Liver (tissue), 8 donors: ENCODE measurements at regions not wholly inside any gene's neighbourhood (a gene's known extent, or its start where the extent isn't known, plus 50 kb on each side); places are given as distances from the start of the nearest gene placed in this dataset.
A peak's percentile ranks its signal among the peaks of the same experiment; 100 is the strongest.

ENCODE experiments used
- DNase-seq: peaks from one replicate; pipeline ENCODE4 v3.0.0-alpha.2; 2017; ENCODE audit warnings: low spot score
- H3K27ac ChIP-seq, 2 donors: one replicate each; pipeline ENCODE4 v1.7.0; 2013; ENCODE audit warnings: inconsistent platforms in 2 of 2, low read length in 2 of 2, control low read depth in 1 of 2, low read depth in 1 of 2, mild to moderate bottlenecking in 1 of 2
- H3K27me3 ChIP-seq, 4 donors: one replicate each; pipeline versions ENCODE4 v1.6.1 to v1.7.0; 2013; ENCODE audit warnings: low read length in 3 of 4, inconsistent platforms in 1 of 4, mild to moderate bottlenecking in 1 of 4, moderate library complexity in 1 of 4; ENCODE audit not compliant: control insufficient read depth in 4 of 4, insufficient read depth in 4 of 4
- H3K36me3 ChIP-seq, 4 donors: one replicate each; pipeline versions ENCODE4 v1.6.1 to v1.7.0; 2013; ENCODE audit warnings: low read length in 3 of 4, mild to moderate bottlenecking in 3 of 4, low read depth in 1 of 4, moderate library complexity in 1 of 4; ENCODE audit not compliant: control insufficient read depth in 4 of 4, insufficient read depth in 3 of 4
- H3K4me1 ChIP-seq, 4 donors: one replicate each; pipeline versions ENCODE4 v1.6.1 to v1.7.0; 2013; ENCODE audit warnings: low read length in 3 of 4, mild to moderate bottlenecking in 3 of 4, moderate library complexity in 1 of 4; ENCODE audit not compliant: control insufficient read depth in 4 of 4, insufficient read depth in 4 of 4
- H3K4me3 ChIP-seq, 3 donors: one replicate each; pipeline versions ENCODE4 v1.6.1 to v1.7.0; 2013; ENCODE audit warnings: low read length in 3 of 3, control low read depth in 1 of 3, low read depth in 1 of 3, mild to moderate bottlenecking in 1 of 3
- H3K9ac ChIP-seq, 2 donors: one replicate each; pipeline ENCODE4 v1.7.0; 2013; ENCODE audit warnings: low read length in 2 of 2, mild to moderate bottlenecking in 2 of 2, moderate library complexity in 2 of 2, control low read depth in 1 of 2, low read depth in 1 of 2
- H3K9me3 ChIP-seq, 4 donors: one replicate each; pipeline versions ENCODE4 v1.6.1 to v1.7.0; 2013; ENCODE audit warnings: low read length in 3 of 4; ENCODE audit not compliant: control insufficient read depth in 4 of 4
- EGR1 ChIP-seq, 2 donors: IDR thresholded peaks; 2 replicates each; pipeline ENCODE4 v1.6.1; 2016 to 2018; ENCODE audit warnings: antibody characterized with exemption in 2 of 2, low read depth in 2 of 2
- FOXA1 ChIP-seq: IDR thresholded peaks from 2 replicates; pipeline ENCODE4 v1.6.1; 2016; ENCODE audit warnings: antibody characterized with exemption
- FOXA2 ChIP-seq: IDR thresholded peaks from 2 replicates; pipeline ENCODE4 v1.6.1; 2016; ENCODE audit warnings: antibody characterized with exemption
- GABPA ChIP-seq, 2 donors: IDR thresholded peaks in 1 of 2; conservative IDR thresholded peaks in 1 of 2; 2 replicates each; pipeline ENCODE4 v1.6.1; 2016; ENCODE audit warnings: antibody characterized with exemption in 2 of 2, mild to moderate bottlenecking in 1 of 2, moderate library complexity in 1 of 2
- HNF4A ChIP-seq, 2 donors: conservative IDR thresholded peaks; 2 replicates each; pipeline ENCODE4 v1.6.1; 2016; ENCODE audit warnings: antibody characterized with exemption in 2 of 2, mild to moderate bottlenecking in 2 of 2
- HNF4G ChIP-seq: IDR thresholded peaks from 2 replicates; pipeline ENCODE4 v1.6.1; 2016; ENCODE audit warnings: antibody characterized with exemption
- JUND ChIP-seq, 2 donors: IDR thresholded peaks; 2 replicates each; pipeline ENCODE4 v1.6.1; 2016; ENCODE audit warnings: antibody characterized with exemption in 2 of 2
- MAX ChIP-seq: IDR thresholded peaks from 2 replicates; pipeline ENCODE4 v1.6.1; 2016; ENCODE audit warnings: antibody characterized with exemption
- NR2F2 ChIP-seq: IDR thresholded peaks from 2 replicates; pipeline ENCODE4 v1.6.1; 2016; ENCODE audit warnings: antibody characterized with exemption
- RAD21 ChIP-seq, 2 donors: IDR thresholded peaks; 2 replicates each; pipeline ENCODE4 v1.6.1; 2016; ENCODE audit warnings: antibody characterized with exemption in 2 of 2, mild to moderate bottlenecking in 2 of 2
- RXRA ChIP-seq, 2 donors: IDR thresholded peaks; 2 replicates each; pipeline ENCODE4 v1.6.1; 2017 to 2018; ENCODE audit warnings: antibody characterized with exemption in 2 of 2, mild to moderate bottlenecking in 1 of 2
- SP1 ChIP-seq: IDR thresholded peaks from 2 replicates; pipeline ENCODE4 v1.6.1; 2018; ENCODE audit warnings: antibody characterized with exemption, mild to moderate bottlenecking
- TAF1 ChIP-seq: conservative IDR thresholded peaks from 2 replicates; pipeline ENCODE4 v1.6.1; 2016; ENCODE audit warnings: antibody characterized with exemption, mild to moderate bottlenecking
- YY1 ChIP-seq: IDR thresholded peaks from 2 replicates; pipeline ENCODE4 v1.6.1; 2016; ENCODE audit warnings: antibody characterized with exemption, mild to moderate bottlenecking
- ZBTB33 ChIP-seq: IDR thresholded peaks from 2 replicates; pipeline ENCODE4 v1.6.1; 2016; ENCODE audit warnings: antibody characterized with exemption
- WGBS: extraction: QIAGEN DNeasy Blood & Tissue Kit; methylation state at CpG from one replicate; pipeline ENCODE4 v1.1.7; 2013; 5-methylcytosine and 5-hydroxymethylcytosine counted together
- TF ChIP-seq, protein P1 (sequence below): fragments of 150-350 bp; IDR thresholded peaks from 2 replicates; pipeline ENCODE4 v1.5.1; 2017; ENCODE audit warnings: improper control_type of control experiment, low read depth, low read length; ENCODE audit not compliant: missing input control
- TF ChIP-seq, protein P2 (sequence below): IDR thresholded peaks from 2 replicates; pipeline ENCODE4 v1.6.1; 2016; ENCODE audit warnings: antibody characterized with exemption, mild to moderate bottlenecking
- TF ChIP-seq, protein P3 (sequence below): IDR thresholded peaks from 2 replicates; pipeline ENCODE4 v1.6.1; 2016; ENCODE audit warnings: antibody characterized with exemption
- donor health status: healthy.
- donor health status: healthy.
- donor health status: healthy.
- donor health status: healthy.
- donor health status: healthy.

GRCh38 chrX:119181491-119181890 is 53.9 kb upstream of the KIAA1210 start:
- H3K27me3 ChIP-seq: no peaks in the 10 kb centered on the region
- no peak for DNase-seq
- no peak overlapping the region for H3K9ac ChIP-seq
- no peak overlapping the region for H3K27ac ChIP-seq
- H3K9me3 ChIP-seq: no peaks in the 10 kb centered on the region
- no peaks in the 10 kb centered on the region for H3K36me3 ChIP-seq
- no peak for TF ChIP-seq MAX
- peak; percentile 78 to 85 for TF ChIP-seq RAD21 (IDR thresholded peaks at IDR 0.05)
- TF ChIP-seq RXRA (IDR thresholded peaks at IDR 0.05): no peak
- TF ChIP-seq, protein P1, sequence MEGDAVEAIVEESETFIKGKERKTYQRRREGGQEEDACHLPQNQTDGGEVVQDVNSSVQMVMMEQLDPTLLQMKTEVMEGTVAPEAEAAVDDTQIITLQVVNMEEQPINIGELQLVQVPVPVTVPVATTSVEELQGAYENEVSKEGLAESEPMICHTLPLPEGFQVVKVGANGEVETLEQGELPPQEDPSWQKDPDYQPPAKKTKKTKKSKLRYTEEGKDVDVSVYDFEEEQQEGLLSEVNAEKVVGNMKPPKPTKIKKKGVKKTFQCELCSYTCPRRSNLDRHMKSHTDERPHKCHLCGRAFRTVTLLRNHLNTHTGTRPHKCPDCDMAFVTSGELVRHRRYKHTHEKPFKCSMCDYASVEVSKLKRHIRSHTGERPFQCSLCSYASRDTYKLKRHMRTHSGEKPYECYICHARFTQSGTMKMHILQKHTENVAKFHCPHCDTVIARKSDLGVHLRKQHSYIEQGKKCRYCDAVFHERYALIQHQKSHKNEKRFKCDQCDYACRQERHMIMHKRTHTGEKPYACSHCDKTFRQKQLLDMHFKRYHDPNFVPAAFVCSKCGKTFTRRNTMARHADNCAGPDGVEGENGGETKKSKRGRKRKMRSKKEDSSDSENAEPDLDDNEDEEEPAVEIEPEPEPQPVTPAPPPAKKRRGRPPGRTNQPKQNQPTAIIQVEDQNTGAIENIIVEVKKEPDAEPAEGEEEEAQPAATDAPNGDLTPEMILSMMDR: peak; percentile 61
- no peak overlapping the region for H3K4me3 ChIP-seq
- H3K4me1 ChIP-seq: peaks cover 0 to under 1% (median 0%) of the 10 kb centered on the region in 4 donors
- WGBS: 8% methylated on average over 2 of the region's 2 CpGs

GRCh38 chrX:119186194-119186593 is 49.9 kb upstream of the PGRMC1 start:
- Histone ChIP-seq H3K9ac (no peak overlapping the region), H3K9me3 (no peaks in the 10 kb centered on the region), H3K27me3 (no peaks in the 10 kb centered on the region), H3K4me1 (peaks cover 0 to 10% (median 3%) of the 10 kb centered on the region in 4 donors), H3K4me3 (no peak overlapping the region), H3K27ac (no peak overlapping the region), H3K36me3 (no peaks in the 10 kb centered on the region)
- WGBS: 90% methylated on average over 6 of the region's 6 CpGs
- no peak for DNase-seq
- no peak for TF ChIP-seq TAF1
- TF ChIP-seq, protein P2, sequence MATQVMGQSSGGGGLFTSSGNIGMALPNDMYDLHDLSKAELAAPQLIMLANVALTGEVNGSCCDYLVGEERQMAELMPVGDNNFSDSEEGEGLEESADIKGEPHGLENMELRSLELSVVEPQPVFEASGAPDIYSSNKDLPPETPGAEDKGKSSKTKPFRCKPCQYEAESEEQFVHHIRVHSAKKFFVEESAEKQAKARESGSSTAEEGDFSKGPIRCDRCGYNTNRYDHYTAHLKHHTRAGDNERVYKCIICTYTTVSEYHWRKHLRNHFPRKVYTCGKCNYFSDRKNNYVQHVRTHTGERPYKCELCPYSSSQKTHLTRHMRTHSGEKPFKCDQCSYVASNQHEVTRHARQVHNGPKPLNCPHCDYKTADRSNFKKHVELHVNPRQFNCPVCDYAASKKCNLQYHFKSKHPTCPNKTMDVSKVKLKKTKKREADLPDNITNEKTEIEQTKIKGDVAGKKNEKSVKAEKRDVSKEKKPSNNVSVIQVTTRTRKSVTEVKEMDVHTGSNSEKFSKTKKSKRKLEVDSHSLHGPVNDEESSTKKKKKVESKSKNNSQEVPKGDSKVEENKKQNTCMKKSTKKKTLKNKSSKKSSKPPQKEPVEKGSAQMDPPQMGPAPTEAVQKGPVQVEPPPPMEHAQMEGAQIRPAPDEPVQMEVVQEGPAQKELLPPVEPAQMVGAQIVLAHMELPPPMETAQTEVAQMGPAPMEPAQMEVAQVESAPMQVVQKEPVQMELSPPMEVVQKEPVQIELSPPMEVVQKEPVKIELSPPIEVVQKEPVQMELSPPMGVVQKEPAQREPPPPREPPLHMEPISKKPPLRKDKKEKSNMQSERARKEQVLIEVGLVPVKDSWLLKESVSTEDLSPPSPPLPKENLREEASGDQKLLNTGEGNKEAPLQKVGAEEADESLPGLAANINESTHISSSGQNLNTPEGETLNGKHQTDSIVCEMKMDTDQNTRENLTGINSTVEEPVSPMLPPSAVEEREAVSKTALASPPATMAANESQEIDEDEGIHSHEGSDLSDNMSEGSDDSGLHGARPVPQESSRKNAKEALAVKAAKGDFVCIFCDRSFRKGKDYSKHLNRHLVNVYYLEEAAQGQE: no peak
- TF ChIP-seq JUND (IDR thresholded peaks at IDR 0.05): no peak
- TF ChIP-seq HNF4A (conservative IDR thresholded peaks at IDR 0.05): no peak
- TF ChIP-seq, protein P1: no peak
- no peak for TF ChIP-seq EGR1 (IDR thresholded peaks at IDR 0.05; ENCODE audit: low read depth in 2 of 2)
- no peak for TF ChIP-seq YY1
- TF ChIP-seq, protein P3, sequence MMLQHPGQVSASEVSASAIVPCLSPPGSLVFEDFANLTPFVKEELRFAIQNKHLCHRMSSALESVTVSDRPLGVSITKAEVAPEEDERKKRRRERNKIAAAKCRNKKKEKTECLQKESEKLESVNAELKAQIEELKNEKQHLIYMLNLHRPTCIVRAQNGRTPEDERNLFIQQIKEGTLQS: no peak
- TF ChIP-seq ZBTB33: no peak
- TF ChIP-seq NR2F2: no peak
- TF ChIP-seq HNF4G: no peak
- no peak for TF ChIP-seq SP1
- TF ChIP-seq MAX: no peak
- no peak for TF ChIP-seq RXRA (IDR thresholded peaks at IDR 0.05)
- TF ChIP-seq GABPA (IDR thresholded peaks at IDR 0.05 in 1 of 2, conservative IDR thresholded peaks at IDR 0.05 in 1 of 2): no peak
- no peak for TF ChIP-seq FOXA1
- TF ChIP-seq RAD21 (IDR thresholded peaks at IDR 0.05): no peak
- TF ChIP-seq FOXA2: no peak
